ENCODE measurements at regions not wholly inside any gene's neighbourhood (a gene's known extent, or its start where the extent isn't known, plus 50 kb on each side); places are given as distances from the start of the nearest gene placed in this dataset.

GRCh38 chr9:119009249-119009648 is 360.0 kb downstream of the BRINP1 start:
- Histone ChIP-seq H3K4me3 (ENCODE audit: low read depth, low read length) (no peak overlapping the region), H3K36me3 (ENCODE audit: control insufficient read depth, insufficient read depth, low read length) (no peaks in the 10 kb centered on the region), H3K27me3 (ENCODE audit: control insufficient read depth, insufficient read depth, low read length) (no peaks in the 10 kb centered on the region)
- DNase-seq (ENCODE audit: low read depth): no peak
- TF ChIP-seq, protein P1, sequence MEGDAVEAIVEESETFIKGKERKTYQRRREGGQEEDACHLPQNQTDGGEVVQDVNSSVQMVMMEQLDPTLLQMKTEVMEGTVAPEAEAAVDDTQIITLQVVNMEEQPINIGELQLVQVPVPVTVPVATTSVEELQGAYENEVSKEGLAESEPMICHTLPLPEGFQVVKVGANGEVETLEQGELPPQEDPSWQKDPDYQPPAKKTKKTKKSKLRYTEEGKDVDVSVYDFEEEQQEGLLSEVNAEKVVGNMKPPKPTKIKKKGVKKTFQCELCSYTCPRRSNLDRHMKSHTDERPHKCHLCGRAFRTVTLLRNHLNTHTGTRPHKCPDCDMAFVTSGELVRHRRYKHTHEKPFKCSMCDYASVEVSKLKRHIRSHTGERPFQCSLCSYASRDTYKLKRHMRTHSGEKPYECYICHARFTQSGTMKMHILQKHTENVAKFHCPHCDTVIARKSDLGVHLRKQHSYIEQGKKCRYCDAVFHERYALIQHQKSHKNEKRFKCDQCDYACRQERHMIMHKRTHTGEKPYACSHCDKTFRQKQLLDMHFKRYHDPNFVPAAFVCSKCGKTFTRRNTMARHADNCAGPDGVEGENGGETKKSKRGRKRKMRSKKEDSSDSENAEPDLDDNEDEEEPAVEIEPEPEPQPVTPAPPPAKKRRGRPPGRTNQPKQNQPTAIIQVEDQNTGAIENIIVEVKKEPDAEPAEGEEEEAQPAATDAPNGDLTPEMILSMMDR (IDR thresholded peaks at IDR 0.05; ENCODE audit: insufficient read depth, low read depth, low read length): no peak
- POLR2A ChIA-PET: no interaction called here
- CTCF ChIA-PET: no interaction called here

GRCh38 chr9:119020284-119020683 is 349.0 kb downstream of the BRINP1 start:
- TF ChIP-seq, protein P1 (IDR thresholded peaks at IDR 0.05; ENCODE audit: insufficient read depth, low read depth, low read length): no peak
- no peak overlapping the region for H3K4me3 ChIP-seq (ENCODE audit: low read depth, low read length)
- ChIA-PET CTCF (no interaction called here), POLR2A (no interaction called here)
- no peaks in the 10 kb centered on the region for H3K36me3 ChIP-seq (ENCODE audit: control insufficient read depth, insufficient read depth, low read length)
- no peak for DNase-seq (ENCODE audit: low read depth)
- no peaks in the 10 kb centered on the region for H3K27me3 ChIP-seq (ENCODE audit: control insufficient read depth, insufficient read depth, low read length)

- TF ChIP-seq, protein P1 (IDR thresholded peaks at IDR 0.05; ENCODE audit: insufficient read depth, low read depth, low read length): 0 out of 2 replicates have a peak, but pooled peaks have one; percentile 6
- no peak overlapping the region for H3K4me3 ChIP-seq (ENCODE audit: low read depth, low read length)
- no peaks in the 10 kb centered on the region for H3K36me3 ChIP-seq (ENCODE audit: control insufficient read depth, insufficient read depth, low read length)
- ChIA-PET POLR2A (no interaction called here), CTCF (interaction anchor here (1.0 kb wide), 1 partner anchor 16 kb away, joined by 3 read pairs; no protein-coding TSS in a partner anchor)
- DNase-seq (ENCODE audit: low read depth): no peak
- no peaks in the 10 kb centered on the region for H3K27me3 ChIP-seq (ENCODE audit: control insufficient read depth, insufficient read depth, low read length)
Observed at GRCh38 chr9:119020730-119021333, 348.4 kb downstream of the BRINP1 start.

GRCh38 chr9:119026120-119026519 is 343.1 kb downstream of the BRINP1 start:
- ChIA-PET CTCF (interaction anchor here (1.1 kb wide), 1 partner anchor 22 kb away, joined by 3 read pairs; no protein-coding TSS in a partner anchor), POLR2A (no interaction called here)
- no peak for DNase-seq (ENCODE audit: low read depth)
- H3K27me3 ChIP-seq (ENCODE audit: control insufficient read depth, insufficient read depth, low read length): no peaks in the 10 kb centered on the region
- no peaks in the 10 kb centered on the region for H3K36me3 ChIP-seq (ENCODE audit: control insufficient read depth, insufficient read depth, low read length)
- no peak overlapping the region for H3K4me3 ChIP-seq (ENCODE audit: low read depth, low read length)
- TF ChIP-seq, protein P1 (IDR thresholded peaks at IDR 0.05; ENCODE audit: insufficient read depth, low read depth, low read length): no peak

DNA sequence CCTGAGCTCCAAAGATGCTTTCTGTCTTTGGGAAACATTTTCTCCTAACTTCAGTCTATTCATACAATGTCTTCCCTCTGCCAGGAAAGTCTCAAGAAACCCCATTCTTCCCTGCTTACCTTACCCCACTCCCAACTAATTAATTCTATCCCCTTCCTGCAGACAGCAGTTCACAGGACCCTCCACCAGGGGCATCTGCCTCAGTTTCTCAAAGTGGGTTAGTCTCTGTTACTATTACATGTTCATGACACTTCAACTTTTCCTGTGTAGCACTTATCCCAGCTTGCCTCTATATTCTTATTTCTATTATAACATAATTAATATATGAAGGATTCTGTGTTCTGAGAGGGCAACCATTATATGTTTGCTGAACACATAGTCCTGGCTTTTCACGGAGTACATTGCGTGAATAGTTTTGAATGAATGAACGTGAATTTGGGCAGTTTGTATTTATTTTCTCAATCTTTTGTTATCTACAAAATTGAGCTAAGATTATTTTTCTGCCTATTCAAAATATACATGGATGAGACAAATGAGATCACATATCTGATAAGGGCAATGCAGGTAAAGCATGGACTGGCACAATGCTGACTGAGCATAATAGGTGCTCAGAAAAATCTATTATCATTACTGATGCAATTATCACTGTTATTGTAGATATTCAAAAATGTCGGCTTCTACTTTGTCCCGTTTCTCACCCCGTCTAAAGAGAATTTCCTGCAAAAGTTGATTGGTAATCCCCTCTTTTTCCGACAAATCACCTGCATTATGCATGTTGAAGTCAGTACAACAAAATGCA is 341.1 kb downstream of the BRINP1 start:
- Histone ChIP-seq H3K4me3 (ENCODE audit: low read depth, low read length) (no peak overlapping the region), H3K27me3 (ENCODE audit: control insufficient read depth, insufficient read depth, low read length) (no peaks in the 10 kb centered on the region), H3K36me3 (ENCODE audit: control insufficient read depth, insufficient read depth, low read length) (no peaks in the 10 kb centered on the region)
- TF ChIP-seq, protein P1 (IDR thresholded peaks at IDR 0.05; ENCODE audit: insufficient read depth, low read depth, low read length): no peak
- DNase-seq (ENCODE audit: low read depth): no peak
- CTCF ChIA-PET: interaction anchor here (1.1 kb wide), 1 partner anchor 505 kb away, joined by 3 read pairs; no protein-coding TSS in a partner anchor
- POLR2A ChIA-PET: no interaction called here

Data from BJ (cell line).